Calu3 (cell line): ENCODE measurements at regions not wholly inside any gene's neighbourhood (a gene's known extent, or its start where the extent isn't known, plus 50 kb on each side); places are given as distances from the start of the nearest gene placed in this dataset.
"Not testable (repeated sequence)": the region's sequence is repeated elsewhere in the genome, so short reads cannot be mapped to it uniquely, and the experiment has no call there.

Experiments used
- BruUV-seq: library from RNA; stranded (reverse); fragments of 400-500 nt; replicated peaks from 2 replicates; lab custom pipeline; 2021; lab: Mats Ljungman, UMichigan
- CTCF ChIA-PET: fragments of 300-600 bp; sonication (Branson Sonifier 250); formaldehyde crosslinking; loops from one replicate; lab custom pipeline; 2022; ENCODE audit warnings: antibody characterized with exemption; lab: Charles Lee
- DNase-seq: peaks from one replicate; pipeline ENCODE4 v3.0.0; 2022
- H3K27ac Mint-ChIP-seq: one replicate; pipeline ENCODE4 v1.8.0; 2022; ENCODE audit warnings: mixed read lengths; ENCODE audit not compliant: unreplicated experiment
- H3K27me3 Mint-ChIP-seq: one replicate; pipeline ENCODE4 v1.8.0; 2022; ENCODE audit warnings: mixed read lengths; ENCODE audit not compliant: unreplicated experiment
- H3K36me3 Mint-ChIP-seq: one replicate; pipeline ENCODE4 v1.8.0; 2022; ENCODE audit warnings: mild to moderate bottlenecking, moderate library complexity, mixed read lengths; ENCODE audit not compliant: insufficient read depth, unreplicated experiment
- H3K4me1 Mint-ChIP-seq: one replicate; pipeline ENCODE4 v1.8.0; 2022; ENCODE audit warnings: mild to moderate bottlenecking, low read depth, mixed read lengths; ENCODE audit not compliant: unreplicated experiment
- H3K4me3 Mint-ChIP-seq: one replicate; pipeline ENCODE4 v1.8.0; 2022; ENCODE audit warnings: mild to moderate bottlenecking, low read depth, moderate library complexity, mixed read lengths; ENCODE audit not compliant: unreplicated experiment
- H3K9me3 Mint-ChIP-seq: one replicate; pipeline ENCODE4 v1.8.0; 2022; ENCODE audit warnings: low read depth, mixed read lengths; ENCODE audit not compliant: unreplicated experiment
- intact Hi-C: fragments of 100-400 bp; cut with micrococcal nuclease; formaldehyde crosslinking; loops from one replicate; pipeline ENCODE4 v1.10.0; 2022; ENCODE audit not compliant: unreplicated experiment
- TF ChIP-seq, protein P1 (sequence below): fragments of 200-600 bp; IDR thresholded peaks from one replicate; pipeline ENCODE4 v1.8.0; 2022; ENCODE audit warnings: antibody characterized with exemption; ENCODE audit not compliant: unreplicated experiment

GRCh38 chr18:70576276-70577022 is 287.6 kb downstream of the SOCS6 start:
- CTCF ChIA-PET: interaction anchor here (0.6 to 0.9 kb wide), 2 partner anchors 45 to 132 kb away, joined by 3 read pairs; no protein-coding TSS in a partner anchor
- Mint-ChIP-seq H3K36me3 (no peaks in the 10 kb centered on the region), H3K4me1 (no peaks in the 10 kb centered on the region), H3K9me3 (no peaks in the 10 kb centered on the region), H3K27ac (no peak overlapping the region), H3K27me3 (no peaks in the 10 kb centered on the region), H3K4me3 (no peak overlapping the region)
- intact Hi-C loops: no loop called here
- DNase-seq: no peak
- no TSS peak for BruUV-seq
- TF ChIP-seq, protein P1, sequence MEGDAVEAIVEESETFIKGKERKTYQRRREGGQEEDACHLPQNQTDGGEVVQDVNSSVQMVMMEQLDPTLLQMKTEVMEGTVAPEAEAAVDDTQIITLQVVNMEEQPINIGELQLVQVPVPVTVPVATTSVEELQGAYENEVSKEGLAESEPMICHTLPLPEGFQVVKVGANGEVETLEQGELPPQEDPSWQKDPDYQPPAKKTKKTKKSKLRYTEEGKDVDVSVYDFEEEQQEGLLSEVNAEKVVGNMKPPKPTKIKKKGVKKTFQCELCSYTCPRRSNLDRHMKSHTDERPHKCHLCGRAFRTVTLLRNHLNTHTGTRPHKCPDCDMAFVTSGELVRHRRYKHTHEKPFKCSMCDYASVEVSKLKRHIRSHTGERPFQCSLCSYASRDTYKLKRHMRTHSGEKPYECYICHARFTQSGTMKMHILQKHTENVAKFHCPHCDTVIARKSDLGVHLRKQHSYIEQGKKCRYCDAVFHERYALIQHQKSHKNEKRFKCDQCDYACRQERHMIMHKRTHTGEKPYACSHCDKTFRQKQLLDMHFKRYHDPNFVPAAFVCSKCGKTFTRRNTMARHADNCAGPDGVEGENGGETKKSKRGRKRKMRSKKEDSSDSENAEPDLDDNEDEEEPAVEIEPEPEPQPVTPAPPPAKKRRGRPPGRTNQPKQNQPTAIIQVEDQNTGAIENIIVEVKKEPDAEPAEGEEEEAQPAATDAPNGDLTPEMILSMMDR: no peak

DNA sequence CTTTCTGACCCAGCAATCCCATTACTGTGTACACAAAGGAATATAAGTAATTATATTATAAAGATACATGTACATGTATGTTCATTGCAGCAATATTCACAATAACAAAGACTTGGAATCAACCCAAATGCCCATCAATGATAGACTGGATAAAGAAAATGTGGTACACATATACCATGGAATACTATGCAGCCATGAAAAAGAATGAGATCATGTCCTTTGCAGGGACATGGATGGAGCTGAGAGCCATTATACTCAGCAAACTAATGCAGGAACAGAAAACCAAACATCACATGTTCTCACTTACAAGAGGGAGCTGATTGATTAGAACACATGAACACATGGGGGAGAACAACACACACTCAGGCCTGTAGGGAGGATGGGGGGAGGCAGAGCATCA is 286.1 kb downstream of the SOCS6 start:
- H3K9me3 Mint-ChIP-seq, intact Hi-C loops, DNase-seq: not testable (repeated sequence)

GRCh38 chr18:70569647-70570046 is 280.8 kb downstream of the SOCS6 start:
- BruUV-seq, CTCF ChIA-PET, H3K36me3 Mint-ChIP-seq, H3K4me1 Mint-ChIP-seq, DNase-seq, H3K4me3 Mint-ChIP-seq, intact Hi-C loops, H3K9me3 Mint-ChIP-seq, H3K27me3 Mint-ChIP-seq, H3K27ac Mint-ChIP-seq: not testable (repeated sequence)

More for the DNA sequence above, 286.1 kb downstream of the SOCS6 start:
- H3K27me3 Mint-ChIP-seq, H3K36me3 Mint-ChIP-seq, BruUV-seq, H3K27ac Mint-ChIP-seq, CTCF ChIA-PET, H3K4me1 Mint-ChIP-seq, H3K4me3 Mint-ChIP-seq: not testable (repeated sequence)

DNA sequence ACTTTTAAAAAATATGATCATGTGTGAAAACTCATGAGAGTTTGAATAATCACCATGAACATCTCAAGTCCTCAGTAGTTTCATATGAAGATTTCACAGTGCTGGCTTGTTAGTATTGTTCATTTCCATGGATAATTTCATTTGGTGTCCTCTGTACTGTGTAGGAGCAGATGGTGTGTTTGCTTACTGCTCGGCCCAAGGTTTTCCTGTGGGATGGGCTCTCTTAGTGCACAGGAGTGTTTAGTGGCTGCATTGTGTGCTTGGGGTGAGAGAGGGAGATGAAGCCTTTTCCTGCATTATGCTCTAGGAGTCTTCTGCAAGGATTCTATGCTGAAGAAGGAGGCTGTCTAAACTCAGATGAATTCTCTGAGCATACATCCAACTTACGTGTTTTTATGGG is 270.6 kb downstream of the SOCS6 start:
- CTCF ChIA-PET: no interaction called here
- intact Hi-C loops: no loop called here
- Mint-ChIP-seq H3K27ac (no peak overlapping the region), H3K9me3 (no peaks in the 10 kb centered on the region), H3K36me3 (no peaks in the 10 kb centered on the region), H3K4me3 (no peak overlapping the region), H3K27me3 (no peaks in the 10 kb centered on the region), H3K4me1 (peaks cover 10% of the 10 kb centered on the region)
- DNase-seq: no peak
- BruUV-seq: no TSS peak
- TF ChIP-seq, protein P1: no peak

DNA sequence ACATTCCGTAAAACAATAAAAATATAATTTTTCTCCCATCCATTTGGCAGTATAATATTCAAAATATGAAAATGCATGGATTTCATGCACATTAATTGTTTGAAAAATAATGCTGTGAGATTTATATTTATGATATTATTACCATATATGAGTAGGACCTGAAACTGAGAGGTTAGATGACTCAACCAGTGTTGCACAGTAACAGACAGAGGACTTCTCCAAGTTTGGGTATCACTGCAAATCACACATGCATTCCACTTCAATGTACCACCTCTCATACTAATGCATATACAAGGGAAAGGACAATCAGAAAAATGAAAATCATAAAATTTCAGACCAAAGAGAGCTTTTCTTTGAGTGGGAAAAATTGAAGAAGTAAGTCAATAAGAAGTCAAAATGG is 269.5 kb downstream of the SOCS6 start:
- Mint-ChIP-seq H3K9me3 (no peaks in the 10 kb centered on the region), H3K4me1 (peaks cover 11% of the 10 kb centered on the region), H3K36me3 (no peaks in the 10 kb centered on the region), H3K27me3 (no peaks in the 10 kb centered on the region), H3K4me3 (no peak overlapping the region), H3K27ac (no peak overlapping the region)
- intact Hi-C loops: no loop called here
- TF ChIP-seq, protein P1: no peak
- no TSS peak for BruUV-seq
- CTCF ChIA-PET: no interaction called here
- no peak for DNase-seq
